Gastroesophageal sphincter (tissue), 4 donors: ENCODE measurements at regions not wholly inside any gene's neighbourhood (a gene's known extent, or its start where the extent isn't known, plus 50 kb on each side); places are given as distances from the start of the nearest gene placed in this dataset.

Source experiments
- ATAC-seq: fragments of 150-250 bp; one replicate; pipeline ENCODE4 v1.9.1; 2016; ENCODE audit warnings: mild to moderate bottlenecking, moderate library complexity
- H3K27ac ChIP-seq, 4 donors: fragments of 200-600 bp; sonication (generic) in 3 of 4; 1 replicate in 3 of 4; 2 replicates in 1 of 4; pipeline ENCODE4 v1.5.1; 2016 to 2019
- H3K27me3 ChIP-seq: fragments of 200-600 bp; sonication (generic); one replicate; pipeline ENCODE4 v1.5.1; 2019
- H3K36me3 ChIP-seq, 2 donors: fragments of 200-600 bp; sonication (generic); one replicate each; pipeline ENCODE4 v1.5.1; 2019; ENCODE audit warnings: control low read depth in 1 of 2
- H3K4me1 ChIP-seq, 3 donors: fragments of 200-600 bp; sonication (generic); 1 replicate in 2 of 3; 2 replicates in 1 of 3; pipeline ENCODE4 v1.5.1; 2016 to 2019; ENCODE audit warnings: control low read depth in 2 of 3
- H3K4me3 ChIP-seq, 2 donors: fragments of 200-600 bp; sonication (generic); one replicate each; pipeline ENCODE4 v1.5.1; 2019; ENCODE audit warnings: mild to moderate bottlenecking in 1 of 2, moderate library complexity in 1 of 2
- H3K9me3 ChIP-seq, 3 donors: fragments of 200-600 bp; sonication (generic); one replicate each; pipeline ENCODE4 v1.5.1; 2017 to 2019; ENCODE audit warnings: control low read depth in 2 of 3
- EP300 ChIP-seq: sonication (generic); formaldehyde crosslinking; IDR thresholded peaks from one replicate; pipeline ENCODE4 v1.6.1; 2017; ENCODE audit warnings: antibody characterized with exemption, mild to moderate bottlenecking
- POLR2A ChIP-seq, 2 donors: fragments of 450-650 bp; IDR thresholded peaks; one replicate each; pipeline ENCODE4 v1.6.1; 2017; ENCODE audit warnings: antibody characterized with exemption in 2 of 2, mild to moderate bottlenecking in 2 of 2, moderate library complexity in 1 of 2
- POLR2AphosphoS5 ChIP-seq: sonication (generic); formaldehyde crosslinking; IDR thresholded peaks from one replicate; pipeline ENCODE4 v1.6.1; 2017; ENCODE audit warnings: antibody characterized with exemption
- WGBS, 2 donors: methylation state at CpG; one replicate each; pipeline ENCODE4 v1.1.5; 2018; ENCODE audit warnings: low coverage in 1 of 2; 5-methylcytosine and 5-hydroxymethylcytosine counted together
- TF ChIP-seq, protein P1 (sequence below), 4 experiments: fragments of 200-600 bp in 2 of 4; fragments of 450-650 bp in 2 of 4; sonication (generic) in 1 of 4; IDR thresholded peaks; one replicate each; pipeline ENCODE4 v1.5.1; 2017 to 2019; ENCODE audit warnings: antibody characterized with exemption in 4 of 4, mild to moderate bottlenecking in 2 of 4, moderate library complexity in 2 of 4

- Histone ChIP-seq H3K4me3 (no peak overlapping the region), H3K36me3 (no peaks in the 10 kb centered on the region), H3K9me3 (peaks cover 0 to 10% (median 0%) of the 10 kb centered on the region in 3 donors), H3K27ac (no peak overlapping the region), H3K4me1 (no peaks in the 10 kb centered on the region), H3K27me3 (no peaks in the 10 kb centered on the region)
- no peak for ATAC-seq
- TF ChIP-seq EP300 = no peak
- TF ChIP-seq, protein P1, sequence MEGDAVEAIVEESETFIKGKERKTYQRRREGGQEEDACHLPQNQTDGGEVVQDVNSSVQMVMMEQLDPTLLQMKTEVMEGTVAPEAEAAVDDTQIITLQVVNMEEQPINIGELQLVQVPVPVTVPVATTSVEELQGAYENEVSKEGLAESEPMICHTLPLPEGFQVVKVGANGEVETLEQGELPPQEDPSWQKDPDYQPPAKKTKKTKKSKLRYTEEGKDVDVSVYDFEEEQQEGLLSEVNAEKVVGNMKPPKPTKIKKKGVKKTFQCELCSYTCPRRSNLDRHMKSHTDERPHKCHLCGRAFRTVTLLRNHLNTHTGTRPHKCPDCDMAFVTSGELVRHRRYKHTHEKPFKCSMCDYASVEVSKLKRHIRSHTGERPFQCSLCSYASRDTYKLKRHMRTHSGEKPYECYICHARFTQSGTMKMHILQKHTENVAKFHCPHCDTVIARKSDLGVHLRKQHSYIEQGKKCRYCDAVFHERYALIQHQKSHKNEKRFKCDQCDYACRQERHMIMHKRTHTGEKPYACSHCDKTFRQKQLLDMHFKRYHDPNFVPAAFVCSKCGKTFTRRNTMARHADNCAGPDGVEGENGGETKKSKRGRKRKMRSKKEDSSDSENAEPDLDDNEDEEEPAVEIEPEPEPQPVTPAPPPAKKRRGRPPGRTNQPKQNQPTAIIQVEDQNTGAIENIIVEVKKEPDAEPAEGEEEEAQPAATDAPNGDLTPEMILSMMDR (IDR thresholded peaks at IDR 0.05) = no peak
- no peak for TF ChIP-seq POLR2A (IDR thresholded peaks at IDR 0.05)
- no peak for TF ChIP-seq POLR2AphosphoS5
- 64 to 80% methylated on average over 4 to 5 of the region's 5 CpGs for WGBS, 2 donors
Measured at GRCh38 chr13:37270226-37271001, 164.9 kb upstream of the CSNK1A1L start.

- 31 to 60% methylated on average over 1 to 2 of the region's 2 CpGs for WGBS, 2 donors
- Histone ChIP-seq H3K4me1 (no peaks in the 10 kb centered on the region), H3K27ac (no peak overlapping the region), H3K36me3 (no peaks in the 10 kb centered on the region), H3K9me3 (peaks cover 0 to 25% (median 0%) of the 10 kb centered on the region in 3 donors), H3K4me3 (no peak overlapping the region), H3K27me3 (no peaks in the 10 kb centered on the region)
- TF ChIP-seq EP300 (no peak), POLR2A (IDR thresholded peaks at IDR 0.05) (no peak), POLR2AphosphoS5 (no peak)
- TF ChIP-seq, protein P1 (IDR thresholded peaks at IDR 0.05) = no peak
- no peak for ATAC-seq
Measured at GRCh38 chr13:37263871-37264270, 158.4 kb upstream of the CSNK1A1L start.

DNA sequence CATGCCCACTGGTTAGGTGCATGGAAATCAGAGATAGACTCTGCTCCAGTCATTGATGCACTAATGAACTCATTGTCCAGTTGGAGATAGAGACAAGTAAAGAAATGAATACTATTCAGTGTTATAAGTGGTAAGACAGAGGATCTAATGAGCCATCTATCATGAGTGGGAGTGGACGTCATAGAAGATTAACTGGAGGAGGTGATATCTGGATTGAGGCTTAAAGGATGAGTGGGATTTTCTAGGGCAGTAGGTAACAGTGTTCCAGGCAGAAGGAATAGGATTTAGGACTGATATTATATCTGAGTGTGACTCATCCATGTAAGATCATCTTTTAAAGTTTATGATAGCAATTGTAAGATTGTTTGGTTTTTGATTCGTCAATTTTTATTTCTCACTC lies 152.2 kb upstream of the CSNK1A1L start:
- 72 to 83% methylated on average over 2 of the region's 2 CpGs for WGBS, 2 donors
- TF ChIP-seq POLR2AphosphoS5 (no peak), POLR2A (IDR thresholded peaks at IDR 0.05) (no peak), EP300 (no peak)
- TF ChIP-seq, protein P1 (IDR thresholded peaks at IDR 0.05) = no peak

DNA sequence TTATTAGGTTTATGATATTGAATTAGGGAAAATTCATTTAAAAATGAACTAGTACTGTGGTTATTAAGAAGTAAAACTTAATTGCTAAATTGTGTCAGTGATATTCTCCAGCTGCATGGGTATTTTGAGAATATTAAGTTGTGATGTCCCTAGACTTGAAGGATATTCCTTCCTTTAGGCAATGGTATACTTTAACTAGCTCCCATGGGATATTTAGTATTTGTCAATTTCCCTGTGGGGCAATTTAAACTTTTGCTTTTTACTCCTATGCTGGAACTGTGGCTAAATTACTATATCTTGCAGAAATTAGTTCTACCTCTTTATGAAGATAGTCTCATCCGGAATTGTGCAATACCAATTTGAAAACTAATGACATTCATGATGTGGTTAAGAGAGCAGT lies 151.6 kb upstream of the CSNK1A1L start:
- WGBS, 2 donors = 100% methylated on average over 1 of the region's 1 CpG

More for the DNA sequence above, 152.2 kb upstream of the CSNK1A1L start:
- Histone ChIP-seq H3K27me3 (no peaks in the 10 kb centered on the region), H3K36me3 (no peaks in the 10 kb centered on the region), H3K4me1 (no peaks in the 10 kb centered on the region), H3K9me3 (peaks cover 0 to 25% (median 0%) of the 10 kb centered on the region in 3 donors), H3K27ac (no peak overlapping the region), H3K4me3 (no peak overlapping the region)
- ATAC-seq = no peak

More for the DNA sequence above, 151.6 kb upstream of the CSNK1A1L start:
- H3K9me3 ChIP-seq = peaks cover 0 to 25% (median 0%) of the 10 kb centered on the region in 3 donors
- H3K4me3 ChIP-seq = no peak overlapping the region
- no peaks in the 10 kb centered on the region for H3K27me3 ChIP-seq
- TF ChIP-seq EP300 = no peak
- TF ChIP-seq POLR2AphosphoS5 = no peak
- TF ChIP-seq, protein P1 (IDR thresholded peaks at IDR 0.05) = no peak
- TF ChIP-seq POLR2A (IDR thresholded peaks at IDR 0.05) = no peak
- no peaks in the 10 kb centered on the region for H3K4me1 ChIP-seq
- H3K27ac ChIP-seq = no peak overlapping the region
- no peak for ATAC-seq
- H3K36me3 ChIP-seq = no peaks in the 10 kb centered on the region
